Ishikawa (cell line): ENCODE measurements at regions not wholly inside any gene's neighbourhood (a gene's known extent, or its start where the extent isn't known, plus 50 kb on each side); places are given as distances from the start of the nearest gene placed in this dataset.

ENCODE experiments used
- CEBPB ChIP-seq: IDR thresholded peaks from 2 replicates; pipeline ENCODE4 v1.6.1; 2012
- CREB1 ChIP-seq: IDR thresholded peaks from 2 replicates; pipeline ENCODE4 v1.6.1; 2012; ENCODE audit warnings: low read depth
- EGR1 ChIP-seq: IDR thresholded peaks from 2 replicates; pipeline ENCODE4 v1.6.1; 2012
- EP300 ChIP-seq: IDR thresholded peaks from 2 replicates; pipeline ENCODE4 v1.6.1; 2012; ENCODE audit warnings: borderline replicate concordance
- FOXM1 ChIP-seq: IDR thresholded peaks from 2 replicates; pipeline ENCODE4 v1.6.1; 2012; ENCODE audit warnings: low read depth, borderline replicate concordance
- MAX ChIP-seq: IDR thresholded peaks from 2 replicates; pipeline ENCODE4 v1.6.1; 2012
- NFIC ChIP-seq: IDR thresholded peaks from 2 replicates; pipeline ENCODE4 v1.6.1; 2012
- RAD21 ChIP-seq: IDR thresholded peaks from 2 replicates; pipeline ENCODE4 v1.6.1; 2012; ENCODE audit warnings: low read depth
- REST ChIP-seq: IDR thresholded peaks from 2 replicates; pipeline ENCODE4 v1.6.1; 2012; ENCODE audit warnings: low read depth, mild to moderate bottlenecking
- TAF1 ChIP-seq: IDR thresholded peaks from 2 replicates; pipeline ENCODE4 v1.6.1; 2012; ENCODE audit warnings: low read depth, mild to moderate bottlenecking
- TCF12 ChIP-seq: IDR thresholded peaks from 2 replicates; pipeline ENCODE4 v1.6.1; 2012; ENCODE audit warnings: low read depth
- TEAD4 ChIP-seq: IDR thresholded peaks from 2 replicates; pipeline ENCODE4 v1.6.1; 2012
- USF1 ChIP-seq: IDR thresholded peaks from 2 replicates; pipeline ENCODE4 v1.6.1; 2012
- YY1 ChIP-seq: IDR thresholded peaks from 2 replicates; pipeline ENCODE4 v1.6.1; 2012; ENCODE audit warnings: low read depth
- ZBTB7A ChIP-seq: IDR thresholded peaks from 2 replicates; pipeline ENCODE4 v1.6.1; 2012; ENCODE audit warnings: low read depth

GRCh38 chr2:129004485-129004884, 685.8 kb upstream of the HS6ST1 start:
- TF ChIP-seq MAX = no peak
- no peak for TF ChIP-seq FOXM1
- TF ChIP-seq USF1 = no peak
- no peak for TF ChIP-seq CREB1
- TF ChIP-seq ZBTB7A = no peak
- no peak for TF ChIP-seq RAD21
- no peak for TF ChIP-seq REST
- TF ChIP-seq CEBPB = no peak
- TF ChIP-seq EGR1 = no peak
- no peak for TF ChIP-seq YY1
- TF ChIP-seq TAF1 = no peak
- TF ChIP-seq TEAD4 = no peak

GRCh38 chr2:129004940-129005490, 686.3 kb upstream of the HS6ST1 start:
- TF ChIP-seq RAD21 (no peak), ZBTB7A (no peak), MAX (no peak), EGR1 (no peak), EP300 (no peak), FOXM1 (no peak), TAF1 (no peak), CREB1 (no peak), TEAD4 (no peak), TCF12 (no peak), YY1 (no peak), NFIC (no peak), REST (no peak), USF1 (no peak)

GRCh38 chr2:129006135-129006886, 687.6 kb upstream of the HS6ST1 start:
- no peak for TF ChIP-seq ZBTB7A
- TF ChIP-seq REST = no peak
- TF ChIP-seq TEAD4 = no peak
- no peak for TF ChIP-seq USF1
- TF ChIP-seq YY1 = no peak
- TF ChIP-seq RAD21 = no peak
- peak; percentile 43 for TF ChIP-seq NFIC

- TF ChIP-seq MAX (no peak), FOXM1 (no peak)
Measured at GRCh38 chr2:129006901-129007300, 688.2 kb upstream of the HS6ST1 start.
